T-cell (primary cell): ENCODE measurements at regions not wholly inside any gene's neighbourhood (a gene's known extent, or its start where the extent isn't known, plus 50 kb on each side); places are given as distances from the start of the nearest gene placed in this dataset.

ENCODE experiments used
- ATAC-seq, 4 experiments: fragments of 200-7000 bp in 3 of 4; fragments of 150-1000 bp in 1 of 4; cut with Tn5 transposase; replicated peaks in 1 of 4; 1 replicate in 3 of 4; 2 replicates in 1 of 4; pipeline ENCODE4 v1.10.0; 2021; ENCODE audit warnings: moderate library complexity in 3 of 4, mild to moderate bottlenecking in 2 of 4, moderate number of reproducible peaks in 1 of 4
- CTCF ChIA-PET, 2 donors: fragments of 300-600 bp; sonication (Branson Sonifier 250); formaldehyde crosslinking; loops; one replicate each; lab custom pipeline; 2022; ENCODE audit warnings: antibody characterized with exemption in 2 of 2; lab: Charles Lee
- POLR2A ChIA-PET, 2 donors: fragments of 300-600 bp; sonication (Branson Sonifier 250); formaldehyde crosslinking; loops; one replicate each; lab custom pipeline; 2022; ENCODE audit warnings: antibody characterized with exemption in 2 of 2; lab: Charles Lee
- DNase-seq, 35 experiments: peaks; one replicate each; pipeline versions ENCODE4 v3.0.0 to v3.0.0-alpha.2; 2013 to 2023
- H3K27ac ChIP-seq: one replicate; pipeline ENCODE4 v1.5.1; 2013; ENCODE audit warnings: low read length
- H3K27me3 ChIP-seq, 2 experiments: replicated peaks in 1 of 2; 1 replicate in 1 of 2; 2 replicates in 1 of 2; pipeline versions ENCODE4 v1.6.1 to v1.7.0; 2013; ENCODE audit warnings: low read length in 1 of 2, mixed read lengths in 1 of 2; ENCODE audit not compliant: control insufficient read depth in 2 of 2, insufficient read depth in 2 of 2; ENCODE audit errors: extremely low read depth in 1 of 2
- H3K36me3 ChIP-seq, 2 donors: 1 replicate in 1 of 2; 2 replicates in 1 of 2; pipeline versions ENCODE4 v1.6.1 to v1.7.0; 2013; ENCODE audit warnings: low read length in 1 of 2; ENCODE audit not compliant: control insufficient read depth in 2 of 2, insufficient read depth in 1 of 2; ENCODE audit errors: extremely low read depth in 1 of 2
- H3K4me1 ChIP-seq, 2 experiments: 1 replicate in 1 of 2; 2 replicates in 1 of 2; pipeline versions ENCODE4 v1.6.1 to v1.7.0; 2013; ENCODE audit warnings: low read length in 2 of 2, mixed read lengths in 1 of 2; ENCODE audit not compliant: insufficient read depth in 2 of 2, control insufficient read depth in 1 of 2; ENCODE audit errors: extremely low read depth in 1 of 2
- H3K4me3 ChIP-seq, 2 donors: 1 replicate in 1 of 2; 2 replicates in 1 of 2; pipeline versions ENCODE4 v1.5.1 to v1.7.0; 2013; ENCODE audit warnings: mild to moderate bottlenecking in 2 of 2, low read length in 1 of 2, moderate library complexity in 1 of 2; ENCODE audit not compliant: control insufficient read depth in 1 of 2; ENCODE audit errors: extremely low read depth in 1 of 2
- H3K9me3 ChIP-seq: 2 replicates; pipeline ENCODE4 v1.7.0; 2013
- H3K27ac Mint-ChIP-seq, 2 donors: one replicate each; pipeline ENCODE4 v1.8.0; 2020 to 2021; ENCODE audit warnings: mild to moderate bottlenecking in 2 of 2, mixed read lengths in 2 of 2
- H3K27me3 Mint-ChIP-seq, 2 donors: one replicate each; pipeline ENCODE4 v1.8.0; 2021 to 2022; ENCODE audit warnings: mixed read lengths in 2 of 2
- H3K36me3 Mint-ChIP-seq: one replicate; pipeline ENCODE4 v1.8.0; 2021; ENCODE audit warnings: mixed read lengths
- H3K4me1 Mint-ChIP-seq, 3 donors: one replicate each; pipeline ENCODE4 v1.8.0; 2020 to 2022; ENCODE audit warnings: mixed read lengths in 3 of 3, mild to moderate bottlenecking in 1 of 3
- H3K4me3 Mint-ChIP-seq, 3 donors: one replicate each; pipeline ENCODE4 v1.8.0; 2020 to 2022; ENCODE audit warnings: mild to moderate bottlenecking in 3 of 3, mixed read lengths in 3 of 3, moderate library complexity in 3 of 3
- H3K9me3 Mint-ChIP-seq, 3 donors: one replicate each; pipeline ENCODE4 v1.8.0; 2020 to 2022; ENCODE audit warnings: mixed read lengths in 3 of 3
- WGBS: methylation state at CpG from one replicate; pipeline ENCODE4 v1.1.5; 2013; ENCODE audit warnings: missing lambda C conversion rate; ENCODE audit not compliant: insufficient coverage; 5-methylcytosine and 5-hydroxymethylcytosine counted together

DNA sequence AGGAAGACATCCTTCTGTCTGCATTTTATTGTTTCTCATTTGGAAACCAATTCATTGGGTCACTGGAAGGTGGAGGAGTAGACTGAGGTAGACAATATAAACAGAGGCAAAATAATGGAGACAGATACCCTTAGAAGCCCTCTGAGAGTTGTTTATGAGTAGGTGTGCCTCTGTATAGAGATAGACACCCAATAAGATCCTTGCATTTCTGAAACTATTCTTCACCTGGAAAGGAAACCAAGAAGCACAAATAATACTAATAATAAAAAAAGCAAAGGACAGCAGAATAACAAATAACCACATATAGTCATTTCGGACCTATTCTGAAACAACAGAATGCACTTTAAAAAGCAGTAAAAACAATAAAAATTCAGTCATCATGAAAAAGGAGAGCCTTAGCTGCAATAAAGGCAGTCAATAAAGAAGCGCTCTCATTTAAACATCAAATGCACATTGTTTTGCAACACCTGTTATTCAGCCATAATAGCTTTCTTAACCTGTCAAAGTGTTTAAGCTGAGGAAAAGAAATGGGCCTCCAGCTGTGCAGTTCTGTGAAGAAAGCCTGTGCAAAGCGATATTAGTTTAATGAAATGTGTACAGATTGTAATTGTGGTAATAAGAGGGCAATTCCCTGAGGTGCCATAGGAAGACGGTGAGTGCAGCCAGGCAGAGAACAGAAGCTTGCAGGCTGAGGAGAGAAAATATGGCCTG is 904.2 kb downstream of the STPG2 start:
- Histone ChIP-seq H3K9me3 (no peaks in the 10 kb centered on the region), H3K36me3 (no peaks in the 10 kb centered on the region), H3K27me3 (no peaks in the 10 kb centered on the region), H3K27ac (no peak overlapping the region), H3K4me3 (no peak overlapping the region), H3K4me1 (no peaks in the 10 kb centered on the region)
- 80% methylated on average over 3 of the region's 4 CpGs for WGBS
- Mint-ChIP-seq H3K27ac (no peak overlapping the region), H3K4me3 (no peak overlapping the region), H3K36me3 (no peaks in the 10 kb centered on the region), H3K27me3 (no peaks in the 10 kb centered on the region), H3K9me3 (peaks cover 6 to 10% (median 6%) of the 10 kb centered on the region in 3 donors), H3K4me1 (no peaks in the 10 kb centered on the region)
- no peak for ATAC-seq
- no peak for DNase-seq
- ChIA-PET CTCF (no interaction called here), POLR2A (no interaction called here)

DNA sequence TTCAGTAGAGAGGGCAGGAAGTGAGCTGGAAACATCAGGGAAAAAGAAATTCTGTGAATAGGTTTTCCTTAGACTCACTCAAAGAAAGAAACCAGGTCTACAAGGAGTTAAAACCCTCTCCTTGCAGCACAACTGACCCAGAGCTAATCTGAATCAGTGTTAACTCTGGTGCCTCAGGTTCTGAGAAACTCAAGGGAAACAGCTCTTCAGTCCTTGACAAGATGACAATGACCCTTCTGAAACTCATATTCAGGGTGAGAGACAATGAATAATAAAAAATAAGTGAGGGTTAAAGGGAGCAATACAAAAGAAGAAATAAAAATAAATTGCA is 903.6 kb downstream of the STPG2 start:
- ChIA-PET POLR2A (no interaction called here), CTCF (no interaction called here)
- no peak overlapping the region for H3K4me3 Mint-ChIP-seq

DNA sequence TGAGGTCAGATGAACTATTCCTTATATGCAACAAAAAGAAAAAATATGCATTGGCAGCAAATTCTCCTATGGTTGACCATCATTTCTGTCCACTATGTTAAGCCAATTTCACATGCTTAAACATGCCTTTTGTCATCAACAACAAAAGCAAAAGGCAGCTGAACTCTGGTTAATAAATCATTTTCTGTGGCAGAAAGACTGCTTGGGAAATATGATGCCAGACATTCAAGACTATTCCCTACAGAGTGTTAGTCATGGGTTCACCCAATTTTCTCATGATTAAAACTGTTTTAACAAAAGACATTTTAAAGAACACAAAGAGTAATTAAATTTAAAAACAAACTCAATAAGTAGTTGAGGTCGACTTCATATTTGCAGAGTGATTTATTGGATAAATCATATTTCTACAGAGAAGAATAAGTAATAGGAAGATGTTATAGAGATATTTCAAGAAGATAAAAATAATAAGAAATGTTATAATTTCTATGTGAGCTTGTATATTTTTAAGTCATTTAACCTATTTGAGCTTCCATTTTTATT is 890.6 kb downstream of the STPG2 start:
- H3K4me1 ChIP-seq: no peaks in the 10 kb centered on the region
- ATAC-seq (no peak), DNase-seq (no peak)
- H3K27ac ChIP-seq: no peak overlapping the region
- CTCF ChIA-PET: no interaction called here
- H3K27me3 ChIP-seq: no peaks in the 10 kb centered on the region
- peaks cover 2 to 14% (median 11%) of the 10 kb centered on the region in 3 donors for H3K9me3 Mint-ChIP-seq
- no peak overlapping the region for H3K4me3 ChIP-seq
- no peaks in the 10 kb centered on the region for H3K27me3 Mint-ChIP-seq
- no peaks in the 10 kb centered on the region for H3K4me1 Mint-ChIP-seq
- POLR2A ChIA-PET: no interaction called here
- H3K4me3 Mint-ChIP-seq: no peak overlapping the region
- no peaks in the 10 kb centered on the region for H3K36me3 Mint-ChIP-seq
- no peaks in the 10 kb centered on the region for H3K36me3 ChIP-seq
- no peak overlapping the region for H3K27ac Mint-ChIP-seq
- no CpG with 5 or more reads among the region's 1 CpG for WGBS
- H3K9me3 ChIP-seq: no peaks in the 10 kb centered on the region

More for the DNA sequence above, 903.6 kb downstream of the STPG2 start:
- Mint-ChIP-seq H3K27me3 (no peaks in the 10 kb centered on the region), H3K4me1 (no peaks in the 10 kb centered on the region), H3K27ac (no peak overlapping the region), H3K36me3 (no peaks in the 10 kb centered on the region), H3K9me3 (peaks cover 6 to 10% (median 6%) of the 10 kb centered on the region in 3 donors)
- no peaks in the 10 kb centered on the region for H3K36me3 ChIP-seq
- DNase-seq (no peak), ATAC-seq (no peak)
- no peak overlapping the region for H3K4me3 ChIP-seq
- no peaks in the 10 kb centered on the region for H3K9me3 ChIP-seq
- H3K4me1 ChIP-seq: no peaks in the 10 kb centered on the region
- no peaks in the 10 kb centered on the region for H3K27me3 ChIP-seq
- H3K27ac ChIP-seq: no peak overlapping the region

DNA sequence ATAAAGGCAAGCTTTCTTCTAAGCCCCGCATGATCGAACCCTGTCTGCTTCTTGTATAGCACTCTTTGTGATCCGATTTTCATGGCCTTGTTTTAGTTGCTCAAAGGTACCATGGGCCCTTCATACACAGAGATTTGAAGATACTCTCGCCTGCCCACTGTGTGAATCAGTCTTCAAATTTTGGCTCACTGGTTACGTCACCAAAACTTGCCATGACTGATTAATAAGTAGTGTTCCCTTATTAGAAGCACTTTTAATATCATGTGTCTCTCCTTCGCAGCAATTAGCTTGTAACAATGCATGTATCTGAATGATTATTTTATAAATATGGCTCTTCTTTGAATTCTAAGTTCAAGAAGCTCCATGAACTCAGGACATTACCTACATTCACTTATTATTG is 880.5 kb downstream of the STPG2 start:
- H3K27ac ChIP-seq: no peak overlapping the region
- no peaks in the 10 kb centered on the region for H3K4me1 ChIP-seq
- POLR2A ChIA-PET: no interaction called here
- H3K27me3 Mint-ChIP-seq: no peaks in the 10 kb centered on the region
- peaks cover 5 to 6% (median 5%) of the 10 kb centered on the region in 3 donors for H3K9me3 Mint-ChIP-seq
- no peaks in the 10 kb centered on the region for H3K9me3 ChIP-seq
- H3K36me3 Mint-ChIP-seq: no peaks in the 10 kb centered on the region
- DNase-seq (no peak), ATAC-seq (no peak)
- no peak overlapping the region for H3K4me3 Mint-ChIP-seq
- WGBS: 78% methylated on average over 3 of the region's 6 CpGs
- H3K4me3 ChIP-seq: no peak overlapping the region
- no peaks in the 10 kb centered on the region for H3K4me1 Mint-ChIP-seq
- CTCF ChIA-PET: no interaction called here
- H3K36me3 ChIP-seq: no peaks in the 10 kb centered on the region
- H3K27ac Mint-ChIP-seq: no peak overlapping the region
- no peaks in the 10 kb centered on the region for H3K27me3 ChIP-seq

DNA sequence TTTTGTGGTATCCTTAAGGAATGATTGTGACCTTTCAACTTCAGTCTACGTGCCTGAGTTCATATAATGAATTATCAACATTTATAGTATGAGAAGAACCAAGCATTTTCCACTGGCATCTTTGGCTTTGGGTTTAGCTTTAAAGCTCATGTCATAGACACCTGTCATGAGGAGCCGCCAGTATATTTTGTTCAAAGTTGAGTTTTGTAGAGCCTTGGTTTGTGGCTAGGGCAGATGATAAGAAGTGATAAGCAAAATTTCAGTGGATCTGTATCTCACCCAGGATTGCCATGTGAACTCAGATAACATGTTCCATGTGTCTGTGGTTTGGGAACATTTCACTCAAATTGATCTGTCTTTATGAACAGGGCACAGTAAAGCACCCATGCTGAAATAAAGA is 873.2 kb downstream of the STPG2 start:
- no peaks in the 10 kb centered on the region for H3K9me3 ChIP-seq
- H3K4me1 ChIP-seq: no peaks in the 10 kb centered on the region
- ATAC-seq (no peak), DNase-seq (no peak)
- no peaks in the 10 kb centered on the region for H3K27me3 Mint-ChIP-seq
- H3K27ac ChIP-seq: no peak overlapping the region
- H3K36me3 Mint-ChIP-seq: no peaks in the 10 kb centered on the region
- no peak overlapping the region for H3K4me3 Mint-ChIP-seq
- POLR2A ChIA-PET: no interaction called here
- no peaks in the 10 kb centered on the region for H3K27me3 ChIP-seq
- 100% methylated on average over 1 of the region's 2 CpGs for WGBS
- no peak overlapping the region for H3K27ac Mint-ChIP-seq
- CTCF ChIA-PET: no interaction called here
- no peaks in the 10 kb centered on the region for H3K4me1 Mint-ChIP-seq
- H3K36me3 ChIP-seq: no peaks in the 10 kb centered on the region
- H3K4me3 ChIP-seq: no peak overlapping the region
- H3K9me3 Mint-ChIP-seq: peaks cover 3 to 5% (median 5%) of the 10 kb centered on the region in 3 donors

DNA sequence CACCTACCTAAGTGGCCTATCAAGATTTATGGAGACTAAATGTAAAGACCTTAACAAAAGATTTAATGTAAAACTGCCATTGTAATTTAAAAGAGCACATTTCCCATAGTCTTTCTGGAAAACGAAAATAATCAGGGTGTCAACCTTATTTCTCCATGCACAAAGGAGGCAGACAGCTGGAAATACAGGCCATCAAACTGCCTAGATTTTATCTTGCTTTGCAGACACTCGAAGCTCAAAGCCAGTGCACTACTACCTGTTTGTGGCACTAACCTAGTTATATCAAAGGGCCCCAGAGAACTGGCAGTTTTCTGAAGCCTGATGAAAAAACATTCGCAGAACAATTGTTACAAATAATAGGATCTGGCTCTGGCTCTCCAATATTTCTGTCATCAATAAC is 863.9 kb downstream of the STPG2 start:
- H3K27me3 ChIP-seq: no peaks in the 10 kb centered on the region
- Mint-ChIP-seq H3K27ac (no peak overlapping the region), H3K36me3 (no peaks in the 10 kb centered on the region), H3K9me3 (peaks cover 13 to 21% (median 14%) of the 10 kb centered on the region in 3 donors), H3K4me1 (no peaks in the 10 kb centered on the region), H3K4me3 (no peak overlapping the region), H3K27me3 (no peaks in the 10 kb centered on the region)
- CTCF ChIA-PET: no interaction called here
- POLR2A ChIA-PET: no interaction called here
- no peaks in the 10 kb centered on the region for H3K36me3 ChIP-seq
- H3K27ac ChIP-seq: no peak overlapping the region
- ATAC-seq (no peak), DNase-seq (no peak)
- no peaks in the 10 kb centered on the region for H3K9me3 ChIP-seq
- no peaks in the 10 kb centered on the region for H3K4me1 ChIP-seq
- no peak overlapping the region for H3K4me3 ChIP-seq
- WGBS: 20% methylated on average over 2 of the region's 3 CpGs

DNA sequence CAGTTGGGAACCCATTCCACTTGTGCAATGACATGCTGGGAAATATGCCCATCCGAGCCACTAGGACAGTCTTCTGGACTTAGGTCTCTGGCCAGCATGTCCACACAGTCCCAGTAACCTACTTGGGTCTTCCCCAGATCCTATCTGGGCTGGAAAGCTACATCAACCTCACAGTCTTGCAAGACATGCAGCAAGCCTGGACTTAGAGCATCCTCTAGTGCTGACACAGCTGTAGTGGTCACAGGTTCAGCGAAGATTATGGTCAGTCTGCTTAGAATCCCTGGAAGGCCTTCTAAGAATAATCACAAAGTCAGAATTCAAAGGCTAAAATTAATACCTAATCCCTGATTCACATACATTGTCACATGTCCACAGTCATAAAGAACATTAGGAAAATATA is 842.7 kb downstream of the STPG2 start:
- WGBS: 38% methylated on average over 2 of the region's 2 CpGs
- Histone ChIP-seq H3K27ac (no peak overlapping the region), H3K4me1 (no peaks in the 10 kb centered on the region), H3K27me3 (no peaks in the 10 kb centered on the region), H3K36me3 (no peaks in the 10 kb centered on the region), H3K4me3 (no peak overlapping the region), H3K9me3 (peaks cover 4% of the 10 kb centered on the region)
- no peaks in the 10 kb centered on the region for H3K36me3 Mint-ChIP-seq
- H3K4me1 Mint-ChIP-seq: no peaks in the 10 kb centered on the region
- no peaks in the 10 kb centered on the region for H3K27me3 Mint-ChIP-seq
- DNase-seq: no peak
- ATAC-seq: no peak
- H3K27ac Mint-ChIP-seq: no peak overlapping the region
- CTCF ChIA-PET: no interaction called here
- H3K9me3 Mint-ChIP-seq: peaks cover 6 to 27% (median 26%) of the 10 kb centered on the region in 3 donors
- POLR2A ChIA-PET: no interaction called here
- H3K4me3 Mint-ChIP-seq: no peak overlapping the region
